Stimulated activated CD4-positive, alpha-beta T cell treated with anti-CD3 and anti-CD28 coated beads, Interleukin-12 subunit alpha, Interleukin-12 subunit beta, amount 100 ng/mL, for 48 hours (primary cell): ENCODE measurements at regions not wholly inside any gene's neighbourhood (a gene's known extent, or its start where the extent isn't known, plus 50 kb on each side); places are given as distances from the start of the nearest gene placed in this dataset.
A peak's percentile ranks its signal among the peaks of the same experiment; 100 is the strongest.

Experiments used
- DNase-seq, 3 donors: peaks; one replicate each; pipeline ENCODE4 v3.0.0-alpha.2; 2020; ENCODE audit warnings: low read depth in 2 of 3, low spot score in 1 of 3

GRCh38 chrX:10078266-10078665 lies 78.5 kb upstream of the CLCN4 start:
- no peak for DNase-seq

- no peak for DNase-seq
Measured at GRCh38 chrX:10079231-10079630, 77.5 kb upstream of the CLCN4 start.

GRCh38 chrX:10083809-10084208 lies 73.0 kb upstream of the CLCN4 start:
- no peak for DNase-seq

GRCh38 chrX:10085223-10085622 lies 71.6 kb upstream of the CLCN4 start:
- DNase-seq: no peak

DNA sequence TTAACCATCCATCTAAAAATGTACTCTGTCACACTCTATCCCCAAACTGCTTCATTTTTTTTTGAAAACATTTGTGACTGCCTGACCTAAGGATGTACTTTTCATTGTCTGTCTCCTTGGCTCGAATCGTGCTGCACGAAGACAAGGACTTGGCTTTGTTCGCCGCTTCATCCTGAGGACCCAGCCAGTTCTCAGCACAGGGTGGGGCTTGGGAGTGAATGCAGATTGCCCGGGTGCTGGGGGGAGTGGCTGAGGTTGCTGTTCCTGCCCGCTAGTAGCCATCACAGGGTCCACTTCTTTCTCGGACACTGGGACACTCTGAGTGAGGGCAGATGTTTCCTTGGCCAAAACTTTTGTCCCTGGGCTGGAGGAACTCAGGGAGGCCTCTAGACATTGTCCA lies 70.1 kb upstream of the CLCN4 start:
- no peak for DNase-seq

- no peak for DNase-seq
Measured at GRCh38 chrX:10087391-10087790, 69.4 kb upstream of the CLCN4 start.

GRCh38 chrX:10089378-10089795 lies 67.4 kb upstream of the CLCN4 start:
- DNase-seq: no peak

- no peak for DNase-seq
Measured at GRCh38 chrX:10090319-10090718, 66.5 kb upstream of the CLCN4 start.

GRCh38 chrX:10095246-10095645 lies 61.5 kb upstream of the CLCN4 start:
- DNase-seq: no peak

- DNase-seq: no peak
Measured at GRCh38 chrX:10095698-10096432, 60.9 kb upstream of the CLCN4 start.

DNA sequence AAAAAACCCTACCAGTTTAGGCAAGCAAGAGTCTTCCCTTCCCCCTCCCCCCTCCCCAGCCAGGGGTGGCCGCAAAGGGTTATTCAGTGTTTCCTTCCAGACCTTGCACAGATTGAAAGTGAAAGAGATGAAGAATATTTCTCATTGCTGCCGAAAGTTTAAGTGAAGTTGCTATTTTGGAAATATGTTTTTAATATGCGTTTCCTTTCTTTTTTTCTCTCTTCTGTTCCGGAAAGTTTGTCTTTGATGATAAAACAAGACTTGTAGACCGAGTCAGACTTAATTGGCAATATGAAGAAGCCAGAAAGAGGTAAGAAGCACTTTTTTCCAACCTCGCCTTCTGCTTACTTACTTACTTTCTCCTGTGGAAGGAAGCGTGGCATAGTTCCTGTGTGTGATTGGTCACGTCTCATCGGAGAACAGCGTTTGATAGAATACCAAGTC lies 58.5 kb upstream of the CLCN4 start:
- peak in 2 of 3 donors; percentile 28 to 49 for DNase-seq

- DNase-seq: no peak
Measured at GRCh38 chrX:10099411-10099810, 57.4 kb upstream of the CLCN4 start.

DNA sequence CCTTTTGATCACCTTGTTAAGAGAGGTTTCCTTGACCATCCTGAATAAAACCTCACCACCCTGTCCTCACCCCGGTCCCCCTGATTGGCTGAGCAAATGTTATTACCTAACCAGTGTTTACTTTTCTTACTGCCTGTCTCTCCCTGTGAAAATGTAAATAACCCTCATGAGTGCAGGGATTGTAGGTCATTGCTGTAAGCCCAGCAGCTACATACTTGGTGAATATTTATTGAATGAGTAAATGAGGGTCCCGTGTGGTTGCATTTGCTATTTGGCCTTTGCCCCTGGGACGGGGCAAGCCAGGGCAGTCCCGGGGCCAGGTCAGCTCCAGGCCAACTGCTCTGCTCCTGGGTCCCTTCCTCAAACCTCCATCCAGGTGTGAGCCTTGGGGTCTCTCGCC lies 55.5 kb upstream of the CLCN4 start:
- no peak for DNase-seq

DNA sequence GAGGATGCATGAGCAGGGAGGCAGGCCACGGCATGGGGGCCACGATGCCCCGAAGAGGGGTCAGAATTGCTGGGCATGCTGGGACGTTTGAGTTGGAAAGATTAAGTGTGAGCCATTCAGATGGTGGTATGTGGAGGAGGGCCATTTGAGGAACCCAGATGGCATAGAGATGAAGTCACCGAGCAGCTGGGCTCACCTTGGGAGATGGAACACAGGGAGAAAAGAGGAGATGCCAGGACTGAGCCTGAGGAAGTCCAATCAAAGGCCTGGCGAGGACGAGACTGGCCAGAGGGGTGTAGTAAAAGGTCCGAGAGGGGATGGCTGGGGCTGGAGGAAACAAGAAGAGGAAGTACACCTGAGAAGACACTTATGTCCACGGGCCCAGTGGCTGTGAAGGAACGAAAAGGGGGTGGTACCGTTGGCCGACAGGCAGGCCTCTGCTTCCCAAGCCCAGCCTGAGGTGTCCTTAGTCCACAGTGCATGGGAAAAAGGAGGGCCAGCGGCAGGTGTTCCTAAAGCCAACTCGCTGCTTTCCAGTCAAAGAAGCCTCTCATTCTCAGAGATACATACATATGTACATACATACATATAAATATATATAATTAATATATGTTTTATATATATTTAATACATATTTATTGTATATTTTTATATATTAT lies 54.6 kb upstream of the CLCN4 start:
- no peak for DNase-seq

GRCh38 chrX:10103023-10103422 lies 53.8 kb upstream of the CLCN4 start:
- DNase-seq: no peak

GRCh38 chrX:10104958-10105658 lies 51.7 kb upstream of the CLCN4 start:
- no peak for DNase-seq

DNA sequence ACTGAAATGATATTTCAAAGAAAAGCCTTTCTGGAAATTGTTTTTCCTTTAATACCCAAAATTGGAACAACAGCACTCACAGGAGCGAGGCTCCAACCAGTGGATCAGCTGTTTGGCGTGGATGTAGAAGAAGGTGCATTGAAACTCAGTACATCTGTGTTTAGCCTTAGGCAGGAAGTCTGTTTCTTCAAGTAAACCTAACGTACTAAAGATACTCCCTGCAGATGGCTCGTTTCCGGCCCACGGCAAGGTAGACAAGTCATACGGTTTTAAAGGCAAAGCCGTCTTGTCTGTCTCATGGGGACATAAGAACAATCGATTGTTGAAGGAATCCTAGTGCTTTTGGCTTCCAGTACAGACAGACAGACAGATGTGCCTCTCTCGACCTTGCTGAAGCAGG lies 50.0 kb upstream of the CLCN4 start:
- DNase-seq: peak in 2 of 3 donors; percentile 21 to 34
